ENCODE measurements at regions not wholly inside any gene's neighbourhood (a gene's known extent, or its start where the extent isn't known, plus 50 kb on each side); places are given as distances from the start of the nearest gene placed in this dataset.

DNA sequence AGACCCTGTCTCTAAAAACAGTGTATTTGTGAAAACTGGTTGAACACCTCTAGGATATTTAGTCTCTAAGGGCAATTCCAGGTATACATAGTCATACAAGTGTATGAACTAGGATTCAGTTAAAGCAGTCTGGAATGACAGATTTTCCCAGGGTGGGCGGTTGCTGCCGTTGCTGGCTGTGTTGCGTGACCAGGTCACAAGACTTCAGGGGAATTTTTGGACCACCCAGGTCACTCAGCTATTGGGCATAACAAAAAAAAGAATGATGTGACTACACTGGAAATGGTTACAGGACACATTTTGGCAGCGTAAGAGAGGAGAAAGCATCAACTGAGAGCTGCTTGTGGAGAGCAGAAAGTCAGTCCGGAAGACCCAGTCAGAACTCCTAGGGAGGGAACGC, 58.0 kb upstream of the ZBTB7C start:
- CTCF ChIA-PET (ENCODE audit: low intra/inter-chr PET ratio, low total read pairs), result no interaction called here
- H3K4me3 ChIP-seq (replicated peaks in 1 of 3; ENCODE audit: insufficient read depth in 1 of 3, low read depth in 2 of 3, low read length in 3 of 3), result no peak overlapping the region

More for the DNA sequence above, 58.0 kb upstream of the ZBTB7C start:
- Histone ChIP-seq H3K79me2 (ENCODE audit: insufficient read depth, low read length) (no peaks in the 10 kb centered on the region), H3K27ac (ENCODE audit: extremely low read length, insufficient read depth, low read length) (no peak overlapping the region), H3K4me2 (ENCODE audit: low read depth, low read length) (no peak overlapping the region), H3K9me3 (ENCODE audit: low read length) (no peaks in the 10 kb centered on the region), H3K4me1 (ENCODE audit: insufficient read depth, low read length) (peaks cover 21% of the 10 kb centered on the region), H3K36me3 (replicated peaks in 1 of 2; ENCODE audit: control insufficient read depth in 1 of 2, insufficient read depth in 2 of 2, low read length in 2 of 2) (no peaks in the 10 kb centered on the region), H3K9ac (ENCODE audit: insufficient read depth, low read depth, low read length) (no peak overlapping the region), H4K20me1 (ENCODE audit: insufficient read depth, low read length) (no peaks in the 10 kb centered on the region), H3K27me3 (ENCODE audit: control insufficient read depth in 1 of 2, insufficient read depth in 2 of 2, low read length in 2 of 2) (peaks cover 2 to 8% of the 10 kb centered on the region in 2 experiments; a peak in 1 of 5 replicates), H2AFZ (ENCODE audit: low read length) (no peak overlapping the region)
- in situ Hi-C loops (cut with HindIII; ENCODE audit: extremely low pct_ligation_motif_present, low pct_unique_long_range_greater_than_20kb), result no loop called here
- no peak for FAIRE-seq
- no TSS peak for BruUV-seq (replicated peaks)
- TF ChIP-seq ZFP37 (CRISPR knock-in tag; IDR thresholded peaks at IDR 0.05; ENCODE audit: borderline replicate concordance), result no peak
- TF ChIP-seq, protein P1, sequence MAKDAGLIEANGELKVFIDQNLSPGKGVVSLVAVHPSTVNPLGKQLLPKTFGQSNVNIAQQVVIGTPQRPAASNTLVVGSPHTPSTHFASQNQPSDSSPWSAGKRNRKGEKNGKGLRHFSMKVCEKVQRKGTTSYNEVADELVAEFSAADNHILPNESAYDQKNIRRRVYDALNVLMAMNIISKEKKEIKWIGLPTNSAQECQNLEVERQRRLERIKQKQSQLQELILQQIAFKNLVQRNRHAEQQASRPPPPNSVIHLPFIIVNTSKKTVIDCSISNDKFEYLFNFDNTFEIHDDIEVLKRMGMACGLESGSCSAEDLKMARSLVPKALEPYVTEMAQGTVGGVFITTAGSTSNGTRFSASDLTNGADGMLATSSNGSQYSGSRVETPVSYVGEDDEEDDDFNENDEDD (CRISPR knock-in tag; IDR thresholded peaks at IDR 0.05; ENCODE audit: borderline replicate concordance), result no peak
- no peak for TF ChIP-seq ZNF556 (CRISPR knock-in tag; IDR thresholded peaks at IDR 0.05; ENCODE audit: borderline replicate concordance)
- no peak for TF ChIP-seq ZSCAN25 (CRISPR knock-in tag; IDR thresholded peaks at IDR 0.05)
- TF ChIP-seq, protein P2, sequence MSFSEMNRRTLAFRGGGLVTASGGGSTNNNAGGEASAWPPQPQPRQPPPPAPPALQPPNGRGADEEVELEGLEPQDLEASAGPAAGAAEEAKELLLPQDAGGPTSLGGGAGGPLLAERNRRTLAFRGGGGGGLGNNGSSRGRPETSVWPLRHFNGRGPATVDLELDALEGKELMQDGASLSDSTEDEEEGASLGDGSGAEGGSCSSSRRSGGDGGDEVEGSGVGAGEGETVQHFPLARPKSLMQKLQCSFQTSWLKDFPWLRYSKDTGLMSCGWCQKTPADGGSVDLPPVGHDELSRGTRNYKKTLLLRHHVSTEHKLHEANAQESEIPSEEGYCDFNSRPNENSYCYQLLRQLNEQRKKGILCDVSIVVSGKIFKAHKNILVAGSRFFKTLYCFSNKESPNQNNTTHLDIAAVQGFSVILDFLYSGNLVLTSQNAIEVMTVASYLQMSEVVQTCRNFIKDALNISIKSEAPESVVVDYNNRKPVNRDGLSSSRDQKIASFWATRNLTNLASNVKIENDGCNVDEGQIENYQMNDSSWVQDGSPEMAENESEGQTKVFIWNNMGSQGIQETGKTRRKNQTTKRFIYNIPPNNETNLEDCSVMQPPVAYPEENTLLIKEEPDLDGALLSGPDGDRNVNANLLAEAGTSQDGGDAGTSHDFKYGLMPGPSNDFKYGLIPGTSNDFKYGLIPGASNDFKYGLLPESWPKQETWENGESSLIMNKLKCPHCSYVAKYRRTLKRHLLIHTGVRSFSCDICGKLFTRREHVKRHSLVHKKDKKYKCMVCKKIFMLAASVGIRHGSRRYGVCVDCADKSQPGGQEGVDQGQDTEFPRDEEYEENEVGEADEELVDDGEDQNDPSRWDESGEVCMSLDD (CRISPR knock-in tag; IDR thresholded peaks at IDR 0.05; ENCODE audit: borderline replicate concordance), result no peak
- no peak for TF ChIP-seq ZNF607 (CRISPR knock-in tag; IDR thresholded peaks at IDR 0.05; ENCODE audit: borderline replicate concordance)
- no peak for TF ChIP-seq ARHGAP35 (CRISPR knock-in tag; IDR thresholded peaks at IDR 0.05; ENCODE audit: borderline replicate concordance)
- TF ChIP-seq ZNF329 (CRISPR knock-in tag; IDR thresholded peaks at IDR 0.05; ENCODE audit: low read depth), result no peak
- no peak for TF ChIP-seq SP1 (IDR thresholded peaks at IDR 0.05)
- TF ChIP-seq SP1 (CRISPR knock-in tag; IDR thresholded peaks at IDR 0.05), result no peak
- no peak for TF ChIP-seq KDM2A (CRISPR knock-in tag; IDR thresholded peaks at IDR 0.05; ENCODE audit: borderline replicate concordance, low read depth)
- TF ChIP-seq, protein P3, sequence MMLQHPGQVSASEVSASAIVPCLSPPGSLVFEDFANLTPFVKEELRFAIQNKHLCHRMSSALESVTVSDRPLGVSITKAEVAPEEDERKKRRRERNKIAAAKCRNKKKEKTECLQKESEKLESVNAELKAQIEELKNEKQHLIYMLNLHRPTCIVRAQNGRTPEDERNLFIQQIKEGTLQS (CRISPR knock-in tag; IDR thresholded peaks at IDR 0.05), result no peak
- no peak for TF ChIP-seq ZNF674 (CRISPR knock-in tag; IDR thresholded peaks at IDR 0.05; ENCODE audit: low read depth)
- no peak for TF ChIP-seq NFE2L1 (CRISPR knock-in tag; IDR thresholded peaks at IDR 0.05; ENCODE audit: borderline replicate concordance)
- no peak for TF ChIP-seq FOXC1 (CRISPR knock-in tag; IDR thresholded peaks at IDR 0.05; ENCODE audit: borderline replicate concordance)
- TF ChIP-seq, protein P4, sequence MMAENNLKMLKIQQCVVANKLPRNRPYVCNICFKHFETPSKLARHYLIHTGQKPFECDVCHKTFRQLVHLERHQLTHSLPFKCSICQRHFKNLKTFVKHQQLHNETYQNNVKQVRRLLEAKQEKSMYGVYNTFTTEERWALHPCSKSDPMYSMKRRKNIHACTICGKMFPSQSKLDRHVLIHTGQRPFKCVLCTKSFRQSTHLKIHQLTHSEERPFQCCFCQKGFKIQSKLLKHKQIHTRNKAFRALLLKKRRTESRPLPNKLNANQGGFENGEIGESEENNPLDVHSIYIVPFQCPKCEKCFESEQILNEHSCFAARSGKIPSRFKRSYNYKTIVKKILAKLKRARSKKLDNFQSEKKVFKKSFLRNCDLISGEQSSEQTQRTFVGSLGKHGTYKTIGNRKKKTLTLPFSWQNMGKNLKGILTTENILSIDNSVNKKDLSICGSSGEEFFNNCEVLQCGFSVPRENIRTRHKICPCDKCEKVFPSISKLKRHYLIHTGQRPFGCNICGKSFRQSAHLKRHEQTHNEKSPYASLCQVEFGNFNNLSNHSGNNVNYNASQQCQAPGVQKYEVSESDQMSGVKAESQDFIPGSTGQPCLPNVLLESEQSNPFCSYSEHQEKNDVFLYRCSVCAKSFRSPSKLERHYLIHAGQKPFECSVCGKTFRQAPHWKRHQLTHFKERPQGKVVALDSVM (CRISPR knock-in tag; IDR thresholded peaks at IDR 0.05), result no peak
- TF ChIP-seq ZNF432 (CRISPR knock-in tag; IDR thresholded peaks at IDR 0.05; ENCODE audit: borderline replicate concordance), result no peak
- no peak for TF ChIP-seq U2AF2 (IDR thresholded peaks at IDR 0.05; ENCODE audit: low read depth, low read length)
- ATAC-seq, result no peak
- no peak for DNase-seq (ENCODE audit: low spot score)
- POLR2A ChIA-PET, result no interaction called here
- WGBS (ENCODE audit: low lambda C conversion rate), result 85% methylated on average over 6 of the region's 6 CpGs
- intact Hi-C loops (cut with micrococcal nuclease; ENCODE audit: unreplicated experiment), result no loop called here

Measured in HepG2 (cell line).